Hypothalamus (tissue), 51 donors: ENCODE measurements at regions not wholly inside any gene's neighbourhood (a gene's known extent, or its start where the extent isn't known, plus 50 kb on each side); places are given as distances from the start of the nearest gene placed in this dataset.

Source experiments
- DNase-seq, 51 donors: peaks; one replicate each; lab custom pipeline; 2025; lab: John Stamatoyannopoulos, UW

- DNase-seq, result no peak
These were observed 68.9 kb downstream of the MTERF1 start for GRCh38 chr7:91811641-91812040.

DNA sequence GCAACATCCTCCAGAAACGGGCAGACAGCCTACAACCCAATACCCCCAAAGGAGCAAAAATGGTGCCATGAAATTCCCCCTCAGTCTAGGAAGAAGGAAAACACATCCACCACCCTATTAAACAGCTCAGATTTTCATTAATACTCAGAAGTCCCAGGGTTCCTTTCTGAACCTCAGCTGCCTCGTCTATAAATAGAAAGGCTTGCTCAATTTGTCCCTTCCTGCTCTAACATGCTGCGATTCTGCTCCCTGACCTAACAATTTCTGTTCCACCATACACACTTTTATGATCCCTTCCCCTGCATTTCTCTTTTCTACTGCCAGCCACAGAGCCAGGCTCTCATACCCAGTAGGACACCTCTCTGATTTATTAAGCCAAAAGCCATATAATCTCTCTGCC lies 68.1 kb downstream of the MTERF1 start:
- DNase-seq, result no peak

DNA sequence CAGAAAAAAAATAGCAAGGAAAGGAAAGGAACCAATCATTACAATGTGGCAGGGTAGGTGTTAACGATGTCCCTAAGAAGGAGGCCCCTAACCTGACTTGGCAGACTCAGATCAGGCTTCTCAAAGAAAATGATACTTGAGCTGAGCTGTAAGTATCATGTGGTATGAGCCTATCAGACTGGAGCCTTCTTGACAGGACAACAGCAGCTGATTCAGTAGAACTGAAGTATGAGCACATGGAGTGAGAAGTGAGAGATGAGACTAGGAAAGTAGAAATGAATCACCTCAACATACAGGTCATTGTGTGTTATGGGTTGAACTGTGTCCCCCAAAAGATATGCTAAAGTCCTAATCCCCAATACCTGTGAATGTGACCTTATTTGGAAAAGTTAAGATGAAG lies 66.3 kb downstream of the MTERF1 start:
- DNase-seq, result no peak
